Fibroblast of mammary gland (primary cell): ENCODE measurements at regions not wholly inside any gene's neighbourhood (a gene's known extent, or its start where the extent isn't known, plus 50 kb on each side); places are given as distances from the start of the nearest gene placed in this dataset.

Source experiments
- DNase-seq: peaks from one replicate; pipeline ENCODE4 v3.0.0-alpha.2; 2010; ENCODE audit warnings: low read depth
- H3K4me3 ChIP-seq: 2 replicates; pipeline ENCODE4 v1.5.1; 2011; ENCODE audit warnings: low read depth, mild to moderate bottlenecking, low read length, moderate library complexity; ENCODE audit not compliant: control insufficient read depth
- TF ChIP-seq, protein P1 (sequence below): conservative IDR thresholded peaks from 2 replicates; pipeline ENCODE4 v1.5.1; 2011; ENCODE audit warnings: low read depth, low read length, inconsistent platforms; ENCODE audit not compliant: control insufficient read depth, insufficient read depth

GRCh38 chr5:10161778-10162177, 87.9 kb downstream of the ATPSCKMT start:
- no peak overlapping the region for H3K4me3 ChIP-seq
- DNase-seq: no peak
- TF ChIP-seq, protein P1, sequence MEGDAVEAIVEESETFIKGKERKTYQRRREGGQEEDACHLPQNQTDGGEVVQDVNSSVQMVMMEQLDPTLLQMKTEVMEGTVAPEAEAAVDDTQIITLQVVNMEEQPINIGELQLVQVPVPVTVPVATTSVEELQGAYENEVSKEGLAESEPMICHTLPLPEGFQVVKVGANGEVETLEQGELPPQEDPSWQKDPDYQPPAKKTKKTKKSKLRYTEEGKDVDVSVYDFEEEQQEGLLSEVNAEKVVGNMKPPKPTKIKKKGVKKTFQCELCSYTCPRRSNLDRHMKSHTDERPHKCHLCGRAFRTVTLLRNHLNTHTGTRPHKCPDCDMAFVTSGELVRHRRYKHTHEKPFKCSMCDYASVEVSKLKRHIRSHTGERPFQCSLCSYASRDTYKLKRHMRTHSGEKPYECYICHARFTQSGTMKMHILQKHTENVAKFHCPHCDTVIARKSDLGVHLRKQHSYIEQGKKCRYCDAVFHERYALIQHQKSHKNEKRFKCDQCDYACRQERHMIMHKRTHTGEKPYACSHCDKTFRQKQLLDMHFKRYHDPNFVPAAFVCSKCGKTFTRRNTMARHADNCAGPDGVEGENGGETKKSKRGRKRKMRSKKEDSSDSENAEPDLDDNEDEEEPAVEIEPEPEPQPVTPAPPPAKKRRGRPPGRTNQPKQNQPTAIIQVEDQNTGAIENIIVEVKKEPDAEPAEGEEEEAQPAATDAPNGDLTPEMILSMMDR: no peak

DNA sequence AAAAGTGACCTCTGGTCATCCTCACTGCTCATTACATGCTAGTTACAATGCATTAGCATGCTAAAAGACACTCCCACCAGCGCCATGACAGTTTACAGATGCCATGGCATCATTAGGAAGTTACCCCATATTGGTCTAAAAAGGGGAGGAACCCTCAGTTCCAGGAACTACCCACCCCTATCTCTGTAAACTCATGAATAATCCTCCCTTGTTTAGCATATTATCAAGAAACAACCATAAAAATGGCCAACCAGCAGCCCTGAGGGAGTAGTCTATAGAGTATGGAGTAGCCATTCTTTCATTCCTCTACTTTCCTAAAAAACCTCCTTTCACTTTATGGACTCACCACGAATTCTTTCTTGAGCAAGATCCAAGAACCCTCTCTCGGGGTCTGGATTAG, 89.4 kb downstream of the ATPSCKMT start:
- DNase-seq: no peak
- H3K4me3 ChIP-seq: no peak overlapping the region
- TF ChIP-seq, protein P1: no peak

DNA sequence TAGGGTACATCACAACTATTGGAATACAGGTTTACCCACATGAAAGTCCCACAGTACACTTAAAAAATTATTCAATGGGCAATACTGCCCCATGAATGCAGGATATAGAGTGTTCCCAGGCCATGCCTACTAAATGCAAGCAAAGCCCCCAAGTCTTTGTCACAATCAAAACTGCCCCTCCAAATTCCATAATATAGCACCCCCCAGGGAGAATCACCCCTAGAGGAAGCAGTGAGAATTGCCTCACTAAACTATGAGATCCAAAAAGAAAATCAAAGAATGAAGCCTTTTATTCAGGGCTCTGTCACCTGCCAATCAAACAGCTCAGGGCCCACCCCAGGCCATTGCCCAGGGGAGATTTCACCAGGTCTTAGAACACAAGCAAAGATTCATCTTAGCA, 90.8 kb downstream of the ATPSCKMT start:
- TF ChIP-seq, protein P1: no peak
- DNase-seq: no peak

DNA sequence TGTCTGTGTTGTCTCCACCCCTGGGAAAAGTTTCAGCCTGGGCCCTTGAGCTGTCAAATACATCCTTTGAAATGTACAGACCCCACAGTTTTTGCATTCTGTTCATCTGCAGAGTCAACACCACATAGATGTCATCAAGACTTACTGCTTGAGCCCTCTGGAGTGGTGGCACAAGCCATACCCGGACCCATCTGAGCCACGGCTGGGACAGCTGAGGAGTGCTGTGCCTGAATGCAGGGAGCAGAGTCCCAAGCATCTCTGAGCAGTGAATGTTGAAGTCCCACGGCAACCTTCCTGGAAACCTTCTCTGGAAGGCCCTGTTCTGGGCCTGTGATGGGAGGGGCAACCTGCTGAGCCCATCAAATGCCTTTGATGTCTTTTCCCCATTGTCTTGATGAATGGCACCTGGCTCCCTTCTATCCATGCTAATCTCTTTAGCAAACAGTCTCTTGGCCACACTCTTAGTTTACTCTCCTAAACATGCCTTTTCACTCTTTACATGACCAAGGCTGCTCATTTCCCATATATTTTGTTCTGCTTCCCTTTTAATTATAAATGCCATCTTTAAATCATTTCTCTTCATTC, 92.5 kb downstream of the ATPSCKMT start:
- no peak for DNase-seq
- no peak overlapping the region for H3K4me3 ChIP-seq
- TF ChIP-seq, protein P1: no peak

More for the DNA sequence above, 90.8 kb downstream of the ATPSCKMT start:
- H3K4me3 ChIP-seq: no peak overlapping the region

- TF ChIP-seq, protein P1: no peak
- H3K4me3 ChIP-seq: no peak overlapping the region
- DNase-seq: no peak
Measured at GRCh38 chr5:10155897-10156667, 93.6 kb downstream of the ATPSCKMT start.

DNA sequence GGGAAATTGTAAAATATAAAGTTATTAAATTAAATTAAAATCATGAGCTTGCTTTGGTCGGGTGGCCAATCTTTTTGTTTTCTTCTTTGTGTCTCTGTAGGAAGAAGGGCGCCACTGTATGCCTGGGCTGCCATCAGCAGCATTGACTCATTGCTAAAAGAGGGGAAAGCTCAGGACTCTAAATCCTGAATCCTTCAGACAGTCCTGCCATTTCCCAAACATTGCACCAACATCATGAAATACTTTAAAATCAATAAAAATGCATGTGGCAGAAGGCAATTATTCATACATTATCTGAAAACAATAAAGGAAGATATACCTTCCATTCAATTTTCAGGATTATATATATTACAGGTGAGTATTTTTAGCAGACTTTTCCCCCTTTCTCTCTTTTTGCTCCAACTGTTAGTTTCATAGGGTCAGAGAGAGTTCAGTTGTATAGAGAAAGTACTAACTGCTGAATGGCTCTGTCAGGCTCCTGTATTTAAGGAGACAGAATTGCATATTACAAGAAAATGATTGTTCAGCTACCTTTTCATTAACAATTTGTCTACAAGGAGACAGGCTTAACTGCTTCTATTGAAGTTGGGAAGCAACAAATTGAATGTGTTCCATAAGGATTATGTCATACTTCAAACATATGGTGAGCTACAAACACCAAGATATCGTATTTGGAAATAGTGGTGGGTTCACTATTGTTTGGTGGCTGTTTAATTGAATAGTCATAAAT, 95.7 kb downstream of the ATPSCKMT start:
- DNase-seq: no peak
- TF ChIP-seq, protein P1: no peak
- H3K4me3 ChIP-seq: no peak overlapping the region
